AG20443 (cell line): ENCODE measurements at regions not wholly inside any gene's neighbourhood (a gene's known extent, or its start where the extent isn't known, plus 50 kb on each side); places are given as distances from the start of the nearest gene placed in this dataset.
"Not testable (repeated sequence)": the region's sequence is repeated elsewhere in the genome, so short reads cannot be mapped to it uniquely, and the experiment has no call there.

Source experiments
- DNase-seq: peaks from one replicate; pipeline ENCODE4 v3.0.0; 2012; ENCODE audit warnings: low spot score, mixed read lengths

DNA sequence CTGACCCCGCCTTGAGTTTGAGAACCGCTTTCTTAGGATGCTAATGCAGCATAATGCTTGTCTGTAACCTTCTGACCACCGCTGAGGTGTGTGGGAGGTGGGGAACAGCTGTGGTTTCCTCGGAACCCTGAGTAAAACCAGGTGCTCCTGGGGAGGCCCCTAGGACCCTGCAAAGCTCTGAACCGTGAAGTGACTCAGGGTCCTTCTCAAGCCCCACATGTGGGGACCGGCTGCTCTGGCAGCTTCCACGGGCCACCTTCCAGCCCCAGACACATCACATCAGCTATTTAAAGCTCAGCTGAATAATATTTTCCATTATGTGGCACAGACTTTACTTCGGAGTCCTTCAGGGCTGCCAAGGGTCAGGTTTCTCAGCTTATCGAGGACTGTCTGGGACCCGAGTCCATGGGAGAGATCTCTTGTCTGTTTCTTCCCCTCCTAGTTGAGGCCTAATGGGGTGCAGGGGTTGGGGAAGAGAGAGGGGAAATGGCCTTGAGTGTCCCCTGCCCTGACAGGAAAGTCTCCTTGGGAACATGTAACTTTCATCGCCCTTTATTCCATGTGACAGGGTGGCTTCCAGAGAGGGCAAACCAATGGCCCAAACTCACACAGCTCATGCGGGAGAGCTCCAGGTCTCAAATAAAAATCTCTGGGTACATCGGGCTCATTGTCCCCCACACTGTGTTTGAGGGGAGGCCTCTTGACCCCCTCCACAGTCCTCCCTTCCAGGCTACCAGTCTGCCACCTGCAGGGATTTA is 186.1 kb upstream of the SLC24A3 start:
- DNase-seq = no peak

DNA sequence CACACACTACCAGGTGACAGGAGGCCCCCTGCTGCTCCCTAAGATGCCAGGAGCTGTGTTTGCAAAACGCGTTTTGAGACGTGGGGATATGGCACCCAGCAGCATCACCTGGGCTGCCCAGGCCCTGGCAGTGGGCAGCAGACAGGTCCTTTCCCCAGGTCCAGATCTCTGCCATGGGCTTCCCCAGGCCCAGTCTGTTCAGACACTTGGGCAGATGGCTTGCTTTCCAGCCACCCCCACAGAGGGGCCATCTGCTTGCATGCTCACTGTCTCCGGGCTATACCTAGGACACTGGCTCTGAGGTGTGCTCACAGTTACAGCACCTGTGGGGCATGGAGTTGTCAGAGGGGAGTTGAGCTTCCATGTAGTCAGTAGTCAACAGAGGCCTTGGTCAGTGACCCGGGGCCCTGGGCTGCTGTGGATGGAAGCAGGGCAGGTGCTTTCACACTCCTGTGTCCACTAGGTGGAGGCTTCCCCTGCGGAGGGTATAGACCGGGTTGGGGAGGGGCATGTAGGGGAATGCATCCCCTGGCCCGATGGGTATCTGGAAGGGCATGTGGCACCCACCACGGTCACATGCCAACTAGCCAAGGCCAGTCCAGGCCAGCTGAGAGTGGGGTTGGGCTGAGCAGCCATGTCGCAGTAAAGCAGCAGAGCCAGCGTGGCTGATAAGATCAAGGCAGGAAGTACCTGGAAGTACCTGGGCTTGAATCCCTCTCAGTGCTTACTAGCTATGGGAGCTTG is 185.4 kb upstream of the SLC24A3 start:
- DNase-seq = no peak

DNA sequence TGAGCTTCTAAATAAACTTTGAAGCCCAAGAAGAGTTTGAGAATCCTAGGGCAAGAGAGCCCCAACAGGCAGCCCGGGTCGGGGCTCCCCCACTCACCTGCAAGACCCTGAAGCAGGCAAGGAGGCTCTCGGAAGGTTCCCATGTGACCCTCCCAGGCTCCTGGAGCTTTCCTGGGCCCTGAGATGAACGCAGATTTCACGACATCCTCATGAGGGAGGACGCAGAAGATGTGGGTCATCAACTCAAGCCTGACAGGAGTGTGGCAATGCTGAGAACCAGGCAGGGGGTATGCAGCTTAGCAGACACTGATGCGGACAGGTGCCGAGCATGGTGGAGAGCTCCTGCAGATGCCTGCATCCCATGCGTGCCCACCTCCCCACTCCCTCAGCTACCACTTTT is 184.5 kb upstream of the SLC24A3 start:
- DNase-seq = no peak

DNA sequence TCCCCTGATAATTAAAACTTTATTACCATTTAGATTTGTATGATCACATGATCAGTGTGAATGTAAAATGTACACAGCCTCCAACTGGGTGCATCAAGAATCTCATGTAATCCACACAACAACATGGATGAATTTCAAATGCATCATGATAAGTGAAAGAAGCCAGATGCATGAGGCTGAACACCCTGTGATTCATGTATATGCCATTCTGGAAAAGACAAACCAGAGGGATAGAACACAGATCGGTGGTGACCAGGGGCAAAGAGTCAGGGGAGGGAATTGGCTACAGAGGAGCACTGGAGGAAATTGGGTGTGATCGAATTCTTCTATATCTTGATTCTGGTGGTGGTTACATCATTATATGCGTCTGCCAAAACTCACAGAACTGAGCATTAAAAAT is 170.7 kb upstream of the SLC24A3 start:
- DNase-seq = no peak

DNA sequence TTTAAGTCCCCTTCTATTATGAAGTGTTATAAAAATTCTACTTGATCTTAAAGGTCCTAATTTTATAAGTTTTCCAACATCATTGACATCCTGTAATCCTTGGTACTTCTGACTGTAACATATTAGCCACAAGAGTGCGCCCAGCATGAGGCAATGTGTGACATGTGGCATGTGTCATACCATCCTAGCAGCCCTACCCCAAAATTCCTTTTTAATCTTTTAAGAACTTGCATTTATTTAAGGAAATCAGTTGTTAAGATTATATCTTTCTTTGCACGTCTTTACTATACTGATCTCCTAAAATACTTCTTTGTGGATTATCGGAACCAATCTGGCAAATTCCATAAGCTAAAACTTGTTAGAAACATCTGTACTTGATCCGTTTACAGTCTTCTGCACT is 167.1 kb upstream of the SLC24A3 start:
- no peak for DNase-seq

DNA sequence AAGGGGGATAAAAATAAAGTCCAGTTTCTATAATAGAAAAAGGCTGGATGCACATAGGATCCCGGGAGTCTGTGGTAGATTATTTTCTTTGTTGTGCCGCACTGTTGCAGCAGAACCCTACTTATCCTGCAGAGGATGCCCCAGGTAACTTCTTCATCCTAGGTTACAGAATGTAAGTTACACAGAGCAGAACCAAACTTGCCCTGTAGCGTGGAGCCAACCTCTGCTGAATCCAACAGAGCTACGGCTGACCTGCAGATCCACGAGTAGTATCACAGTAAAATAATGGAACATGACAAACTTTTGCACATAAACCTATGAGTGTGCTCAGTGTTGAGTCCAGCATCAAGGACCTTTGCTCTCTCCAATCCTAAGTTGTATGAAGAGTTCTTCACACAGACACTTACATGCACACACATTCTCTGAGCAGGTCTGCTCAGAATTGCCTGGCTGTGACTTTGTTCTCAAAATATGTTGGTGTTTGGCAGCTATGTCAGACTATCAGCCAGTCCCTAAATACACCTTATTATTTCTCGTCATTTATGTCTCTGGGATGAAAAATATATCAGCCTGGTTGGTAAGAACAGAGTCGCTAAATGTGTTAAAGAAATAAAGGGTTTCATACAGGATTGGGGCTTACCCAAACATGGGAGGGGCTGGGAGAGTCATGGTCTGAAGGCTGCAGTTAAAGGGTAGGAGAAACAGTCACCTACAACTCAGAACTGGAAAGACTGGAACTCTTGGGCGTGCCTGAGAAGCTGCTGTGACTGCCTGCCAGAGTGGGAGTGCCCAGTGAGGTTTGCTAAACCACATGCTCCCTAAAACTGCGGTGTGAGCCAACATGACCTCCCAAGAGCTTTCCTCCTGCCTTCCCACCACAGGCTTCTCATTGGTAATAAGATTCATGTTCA is 165.1 kb upstream of the SLC24A3 start:
- peak; percentile 39 for DNase-seq

DNA sequence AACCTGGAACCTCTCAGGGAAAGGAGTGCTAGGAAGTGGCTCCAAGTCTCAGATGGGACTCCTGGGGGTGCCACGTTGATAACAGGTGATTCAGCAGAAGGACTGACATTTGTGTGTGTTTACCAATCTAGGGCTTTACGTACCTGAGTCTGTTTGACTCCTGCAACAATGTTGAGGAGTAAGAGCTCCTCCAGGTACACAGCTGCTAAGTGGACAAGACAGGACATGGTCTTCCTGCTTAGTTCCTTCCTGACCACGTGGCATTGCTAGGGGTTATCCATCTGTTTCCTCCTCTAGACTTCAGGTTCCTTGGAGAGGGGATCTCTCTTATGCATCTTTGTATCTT is 164.5 kb upstream of the SLC24A3 start:
- DNase-seq = no peak

DNA sequence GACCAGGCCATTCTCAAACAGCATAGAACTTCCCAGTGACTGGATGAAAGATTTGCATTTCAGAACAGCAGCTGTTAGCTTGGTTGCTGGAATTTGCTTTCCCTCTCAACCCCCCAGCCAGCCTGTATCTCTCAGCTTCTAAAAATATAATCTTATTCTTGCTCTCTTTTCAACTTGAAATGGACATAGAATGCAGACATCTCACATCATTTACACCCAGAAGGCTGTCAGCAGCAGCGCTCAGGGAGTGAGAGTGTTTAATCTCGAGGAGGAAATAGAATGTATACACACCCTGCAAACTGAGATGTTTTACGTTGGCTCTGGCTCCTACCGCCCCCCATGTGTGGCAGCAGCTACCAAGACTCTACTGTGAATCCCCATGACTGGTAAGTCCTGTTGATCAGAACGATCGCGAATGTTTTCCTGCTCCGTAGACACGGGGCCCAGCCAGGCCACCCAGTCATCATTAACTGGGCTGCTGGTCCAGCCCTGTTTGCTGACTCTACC is 163.4 kb upstream of the SLC24A3 start:
- DNase-seq = no peak

DNA sequence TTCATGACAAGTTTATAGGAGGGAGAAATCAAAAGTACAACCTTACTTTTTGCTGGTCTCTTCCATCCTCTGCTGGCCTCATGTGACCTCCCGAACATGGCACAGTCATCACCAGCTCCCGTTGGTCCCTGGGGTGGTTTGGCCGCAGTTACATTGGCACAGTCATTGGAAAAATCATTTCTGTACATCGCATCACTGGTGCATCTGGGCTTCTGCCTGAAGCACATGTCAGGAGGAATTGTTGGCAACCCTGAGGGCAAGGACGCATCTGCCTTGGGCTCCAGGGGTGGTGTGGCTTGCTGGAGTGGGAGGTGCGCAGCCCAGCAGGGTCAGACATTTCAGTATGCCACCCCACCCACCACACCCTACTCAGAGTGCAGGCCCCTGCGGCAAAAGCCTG is 162.9 kb upstream of the SLC24A3 start:
- no peak for DNase-seq

DNA sequence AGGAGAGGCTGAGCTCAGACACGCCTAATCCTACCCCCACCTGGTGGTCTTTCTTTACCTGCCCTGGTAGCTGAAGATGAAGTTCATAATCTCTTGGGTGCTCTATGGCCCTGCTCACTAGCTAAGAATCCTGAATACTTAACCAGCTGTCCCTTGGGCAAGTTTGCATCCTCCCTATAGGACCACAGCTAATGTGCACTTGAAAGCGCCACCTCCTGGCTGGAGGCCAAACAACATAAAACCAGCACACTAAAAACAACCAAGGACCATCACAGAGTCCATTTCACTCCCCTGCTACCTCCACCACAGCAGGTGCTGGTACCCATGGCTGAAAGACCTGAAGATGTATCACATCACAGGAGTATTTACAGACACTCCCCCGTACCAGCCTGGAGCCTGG is 155.5 kb upstream of the SLC24A3 start:
- DNase-seq = no peak

DNA sequence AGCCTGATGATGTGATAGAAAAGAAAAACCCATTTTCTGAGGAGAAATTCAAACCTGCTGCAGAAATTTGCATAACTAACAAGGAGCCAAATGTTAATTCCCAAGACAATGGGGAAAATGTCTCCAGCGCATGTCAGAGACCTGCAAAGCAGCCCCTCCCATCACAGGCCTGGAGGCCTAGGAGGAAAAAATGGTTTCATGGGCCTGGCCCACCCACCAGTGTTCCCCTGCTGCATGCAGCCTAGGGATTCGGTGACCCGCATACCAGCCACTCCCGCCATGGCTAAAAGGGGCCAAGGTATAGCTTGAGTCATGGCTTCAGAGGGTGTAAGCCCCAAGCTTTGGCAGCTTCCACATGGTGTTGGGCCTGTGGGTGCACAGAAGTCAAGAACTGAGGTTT is 147.7 kb upstream of the SLC24A3 start:
- not testable (repeated sequence) for DNase-seq

DNA sequence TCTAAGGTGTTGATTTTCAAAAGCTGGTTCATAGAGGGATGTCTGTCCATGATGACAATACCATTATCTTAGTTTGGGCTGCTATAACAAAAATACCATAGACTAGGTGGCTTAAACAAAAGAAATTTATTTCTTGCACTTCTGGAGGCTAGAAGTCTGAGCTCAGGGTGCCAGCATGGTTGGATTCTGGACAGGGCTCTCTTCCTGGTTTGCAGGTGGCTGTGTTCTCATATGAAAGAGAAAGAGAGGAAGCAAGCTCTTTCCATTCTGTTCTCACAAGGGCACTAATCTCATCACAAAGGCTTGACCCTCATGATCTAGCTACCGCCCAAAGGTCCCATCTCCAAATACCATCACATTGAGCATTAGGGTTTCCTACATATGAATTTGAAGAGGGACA is 144.5 kb upstream of the SLC24A3 start:
- no peak for DNase-seq

DNA sequence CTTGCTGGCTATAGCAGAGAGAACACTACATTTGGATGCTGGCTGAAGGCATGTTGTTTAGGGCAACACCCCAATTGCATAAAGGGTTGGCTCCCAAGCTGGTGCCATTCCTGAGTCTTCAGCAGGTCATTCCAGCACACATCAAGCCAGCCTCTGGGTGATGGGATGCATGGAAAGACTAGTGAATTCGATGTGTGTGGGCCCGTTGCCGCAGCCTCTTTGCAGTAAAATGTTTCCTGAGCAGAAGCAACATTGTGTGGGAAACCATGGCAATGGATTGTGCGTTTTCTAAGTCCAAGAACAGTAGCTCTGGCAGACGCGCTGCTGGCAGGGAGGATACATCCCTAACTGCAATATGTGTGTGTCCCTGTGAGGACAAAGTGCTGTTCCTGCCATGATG is 142.4 kb upstream of the SLC24A3 start:
- no peak for DNase-seq

DNA sequence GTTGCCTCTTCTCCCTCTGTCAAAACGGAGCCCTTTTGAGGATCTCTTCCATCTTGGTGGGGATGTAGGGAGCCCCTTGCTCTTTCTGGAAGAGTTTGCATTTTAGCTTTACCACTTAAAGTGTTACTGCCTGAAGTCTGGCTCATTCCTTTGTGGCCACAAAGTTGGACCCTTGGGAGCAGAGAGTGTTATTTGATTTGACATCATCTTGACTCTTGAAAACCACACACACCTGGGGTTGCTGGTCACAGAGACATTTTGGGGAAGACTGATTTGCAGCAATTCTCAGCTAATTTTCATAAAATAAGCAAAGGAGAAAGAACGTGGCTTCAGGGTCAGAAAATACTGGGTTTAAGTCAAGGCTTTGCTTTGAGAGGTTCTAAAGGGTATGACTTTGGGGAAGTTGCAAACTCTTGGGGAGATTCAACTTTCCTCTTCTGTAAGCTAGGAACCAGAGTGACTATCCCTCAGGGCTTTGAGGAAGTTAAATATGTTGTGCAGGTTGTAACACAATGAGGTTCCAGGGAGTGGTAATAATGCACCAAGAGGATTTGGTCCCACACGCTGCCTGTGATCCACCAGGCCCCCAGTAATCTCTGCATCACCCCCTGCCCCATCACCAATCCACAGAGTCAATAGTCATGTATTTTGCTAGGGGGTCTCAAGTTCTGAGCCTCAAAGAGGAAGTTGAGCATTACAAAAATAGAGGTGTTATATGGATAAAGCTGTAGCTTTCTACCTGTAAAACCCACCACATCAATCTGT is 141.6 kb upstream of the SLC24A3 start:
- no peak for DNase-seq

DNA sequence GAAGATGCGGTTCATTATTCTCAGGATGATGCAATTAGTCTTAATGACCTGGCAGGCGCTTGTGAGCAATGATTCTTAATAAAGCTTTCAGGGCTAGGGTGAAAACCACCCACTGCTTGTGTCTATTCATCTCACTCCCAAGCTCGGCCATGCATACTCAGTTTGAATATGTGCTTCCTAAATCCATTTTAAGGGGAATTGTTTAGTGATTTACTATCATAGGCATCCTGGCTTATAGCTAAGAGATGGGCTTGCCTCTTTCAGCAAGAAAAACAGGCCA is 141.1 kb upstream of the SLC24A3 start:
- DNase-seq = no peak

DNA sequence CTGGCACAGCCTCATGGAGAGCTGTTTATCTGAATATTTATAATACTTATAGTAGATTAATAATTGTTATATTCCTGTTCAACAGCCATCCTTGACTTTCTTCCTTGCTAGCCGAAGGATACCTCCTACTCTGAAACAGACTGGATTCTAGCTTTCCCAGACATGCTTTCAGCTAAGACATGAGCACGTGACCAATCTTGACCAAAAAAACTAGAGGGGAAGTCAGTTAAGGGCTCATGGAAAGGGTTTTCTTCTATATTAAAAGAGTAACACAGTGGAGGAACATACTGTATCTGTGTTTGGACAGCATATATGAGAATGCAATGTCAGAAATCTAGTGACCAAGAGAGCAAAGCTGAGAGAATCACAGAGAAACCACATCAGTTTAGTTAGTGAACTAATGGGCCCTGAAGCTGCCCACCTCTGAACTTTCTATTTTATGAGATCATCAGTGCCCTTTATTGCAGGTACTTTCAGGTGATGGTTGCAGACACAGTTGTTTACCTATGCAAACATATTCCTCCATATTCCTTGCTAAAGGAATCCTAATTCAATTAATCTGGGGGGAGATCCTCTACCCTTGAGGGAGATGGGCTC is 140.4 kb upstream of the SLC24A3 start:
- DNase-seq = no peak

DNA sequence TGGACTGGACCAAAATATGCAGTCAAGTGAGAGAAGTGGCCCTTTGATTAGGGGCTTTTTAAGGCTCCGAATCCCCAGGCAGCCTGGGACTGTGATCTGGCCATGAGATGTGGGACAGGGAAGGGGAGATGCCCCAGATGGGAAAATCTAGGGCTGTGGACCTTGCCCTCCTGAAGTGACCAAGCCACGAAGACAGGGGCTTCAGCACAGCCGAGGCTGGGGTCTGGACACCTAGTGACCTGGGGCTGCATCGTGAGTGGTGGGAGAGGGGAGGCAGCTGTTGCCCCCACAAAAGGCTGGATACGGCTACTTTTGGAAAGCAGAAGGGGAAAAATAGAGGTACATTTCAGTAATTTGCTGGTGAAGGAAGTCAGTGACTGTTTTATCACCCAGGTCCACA is 139.5 kb upstream of the SLC24A3 start:
- no peak for DNase-seq

DNA sequence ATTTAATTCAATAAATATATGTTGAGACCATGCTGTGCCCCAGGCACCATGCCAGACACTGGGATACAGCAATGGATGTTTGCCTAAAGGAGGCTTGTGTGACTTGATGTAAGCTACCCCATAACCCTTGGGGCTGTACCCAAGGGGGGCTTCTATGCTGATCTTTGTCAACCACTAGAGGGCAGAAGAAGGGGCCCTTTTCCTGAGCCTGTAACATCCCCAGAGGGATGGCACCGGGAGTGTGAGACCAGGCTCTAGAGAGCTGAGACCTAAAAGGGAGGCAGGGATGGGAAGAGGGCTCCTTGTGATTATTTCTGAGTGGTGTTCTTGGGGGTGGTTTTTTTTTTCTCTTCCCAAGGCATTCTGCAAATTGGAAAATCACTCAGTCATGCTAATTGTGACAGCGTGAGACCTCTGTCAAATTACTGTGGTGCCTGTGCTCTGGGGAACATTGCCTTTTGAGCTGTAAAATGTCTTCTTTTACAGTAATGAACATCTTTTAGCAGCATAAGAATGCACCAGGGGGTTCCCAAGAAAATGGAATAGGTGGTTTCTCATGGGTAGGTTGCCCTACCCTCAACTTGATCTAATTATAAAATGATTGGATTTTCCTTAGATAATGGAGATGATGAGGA is 138.7 kb upstream of the SLC24A3 start:
- no peak for DNase-seq

DNA sequence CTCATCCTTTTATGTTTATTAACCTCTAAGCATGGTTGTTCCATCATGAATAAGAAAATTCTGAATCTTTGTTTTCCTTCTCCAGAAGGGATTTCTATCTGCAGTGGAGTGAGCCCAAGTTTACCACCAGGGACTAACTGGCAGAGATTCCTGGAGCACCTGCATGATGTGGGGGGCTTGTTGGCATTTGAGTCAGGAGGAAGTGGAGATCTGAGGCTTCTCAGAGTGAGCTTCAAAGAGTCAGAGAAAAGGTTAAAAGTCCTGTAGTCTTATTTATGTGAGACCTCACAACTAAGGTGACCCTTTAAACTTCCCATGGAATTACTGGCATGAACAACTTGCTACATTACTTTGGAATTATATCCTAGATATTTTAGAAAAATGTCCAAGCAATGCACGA is 138.1 kb upstream of the SLC24A3 start:
- DNase-seq = no peak

DNA sequence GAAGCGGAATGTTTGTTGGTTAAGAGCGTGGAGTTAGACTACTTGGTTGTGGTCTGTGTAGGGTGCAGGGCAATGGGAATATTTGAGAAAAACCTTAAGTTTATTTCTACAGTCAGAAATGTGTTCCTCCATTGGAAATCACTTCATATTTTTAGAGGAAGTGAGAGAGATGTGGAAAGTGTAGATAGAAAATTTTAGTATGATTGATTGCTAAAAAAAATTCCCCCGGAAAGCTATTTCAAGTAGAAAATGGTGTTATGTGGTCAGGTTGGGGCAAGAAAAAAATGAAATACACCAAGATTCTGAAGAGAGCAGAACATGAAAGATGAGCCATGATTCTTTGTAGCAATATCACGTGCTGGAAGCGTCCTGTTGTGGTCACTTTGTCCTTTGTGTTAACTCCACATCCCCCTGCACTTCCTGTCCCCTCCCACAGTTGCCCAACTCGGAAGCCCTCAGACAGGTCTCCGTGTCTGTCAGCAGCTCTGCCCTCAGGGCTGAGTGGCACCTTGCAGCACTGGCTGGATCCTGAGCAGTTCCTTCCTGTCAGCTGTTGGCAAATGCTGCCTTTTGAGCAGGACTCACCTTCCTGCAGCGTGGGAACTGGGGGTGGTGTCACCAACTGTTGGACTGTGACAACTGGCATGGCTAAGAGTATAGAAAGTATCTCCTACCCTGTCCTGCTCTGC is 137.5 kb upstream of the SLC24A3 start:
- DNase-seq = no peak
